Vagina (tissue), 2 donors: ENCODE measurements at regions not wholly inside any gene's neighbourhood (a gene's known extent, or its start where the extent isn't known, plus 50 kb on each side); places are given as distances from the start of the nearest gene placed in this dataset.

Experiments
- POLR2A ChIP-seq, 2 donors: fragments of 450-650 bp; IDR thresholded peaks; one replicate each; pipeline ENCODE4 v1.6.1; 2017; ENCODE audit warnings: antibody characterized with exemption in 2 of 2, mild to moderate bottlenecking in 2 of 2, moderate library complexity in 2 of 2
- POLR2AphosphoS5 ChIP-seq, 2 donors: sonication (generic); formaldehyde crosslinking; IDR thresholded peaks; one replicate each; pipeline ENCODE4 v1.9.0; 2017; ENCODE audit warnings: antibody characterized with exemption in 2 of 2, mild to moderate bottlenecking in 2 of 2, low read depth in 1 of 2; ENCODE audit not compliant: insufficient read depth in 1 of 2
- TF ChIP-seq, protein P1 (sequence below), 3 experiments: fragments of 450-650 bp in 2 of 3; fragments of 200-600 bp in 1 of 3; sonication (generic) in 1 of 3; IDR thresholded peaks; one replicate each; pipeline ENCODE4 v1.5.1; 2017 to 2019; ENCODE audit warnings: antibody characterized with exemption in 3 of 3, mild to moderate bottlenecking in 2 of 3, moderate library complexity in 2 of 3

DNA sequence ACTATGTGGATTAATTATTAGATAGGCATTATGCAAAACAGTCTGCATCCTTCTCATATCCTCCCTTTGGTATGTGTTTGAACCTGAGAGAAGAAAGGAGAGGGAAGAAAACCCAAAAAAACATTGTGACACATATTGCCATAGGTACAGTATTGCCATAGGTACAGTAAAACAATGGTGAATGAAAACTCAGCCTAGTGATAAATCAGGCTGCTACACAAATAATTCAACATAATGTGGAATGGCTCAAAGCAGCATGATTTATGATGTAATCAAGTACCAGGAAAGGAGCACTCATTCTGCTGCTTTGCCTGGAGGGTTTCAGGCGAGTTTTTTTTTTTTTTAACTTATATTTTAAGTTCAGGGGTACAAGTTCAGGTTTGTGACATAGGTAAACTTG, 213.9 kb upstream of the LYPLAL1 start:
- TF ChIP-seq POLR2A (IDR thresholded peaks at IDR 0.05) (no peak), POLR2AphosphoS5 (IDR thresholded peaks at IDR 0.05; ENCODE audit: insufficient read depth in 1 of 2, low read depth in 1 of 2) (no peak)
- TF ChIP-seq, protein P1, sequence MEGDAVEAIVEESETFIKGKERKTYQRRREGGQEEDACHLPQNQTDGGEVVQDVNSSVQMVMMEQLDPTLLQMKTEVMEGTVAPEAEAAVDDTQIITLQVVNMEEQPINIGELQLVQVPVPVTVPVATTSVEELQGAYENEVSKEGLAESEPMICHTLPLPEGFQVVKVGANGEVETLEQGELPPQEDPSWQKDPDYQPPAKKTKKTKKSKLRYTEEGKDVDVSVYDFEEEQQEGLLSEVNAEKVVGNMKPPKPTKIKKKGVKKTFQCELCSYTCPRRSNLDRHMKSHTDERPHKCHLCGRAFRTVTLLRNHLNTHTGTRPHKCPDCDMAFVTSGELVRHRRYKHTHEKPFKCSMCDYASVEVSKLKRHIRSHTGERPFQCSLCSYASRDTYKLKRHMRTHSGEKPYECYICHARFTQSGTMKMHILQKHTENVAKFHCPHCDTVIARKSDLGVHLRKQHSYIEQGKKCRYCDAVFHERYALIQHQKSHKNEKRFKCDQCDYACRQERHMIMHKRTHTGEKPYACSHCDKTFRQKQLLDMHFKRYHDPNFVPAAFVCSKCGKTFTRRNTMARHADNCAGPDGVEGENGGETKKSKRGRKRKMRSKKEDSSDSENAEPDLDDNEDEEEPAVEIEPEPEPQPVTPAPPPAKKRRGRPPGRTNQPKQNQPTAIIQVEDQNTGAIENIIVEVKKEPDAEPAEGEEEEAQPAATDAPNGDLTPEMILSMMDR (IDR thresholded peaks at IDR 0.05), result no peak
